ENCODE measurements at regions not wholly inside any gene's neighbourhood (a gene's known extent, or its start where the extent isn't known, plus 50 kb on each side); places are given as distances from the start of the nearest gene placed in this dataset.
A peak's percentile ranks its signal among the peaks of the same experiment; 100 is the strongest.

- Mint-ChIP-seq H3K9me3 (peaks cover 0 to 4% (median 0%) of the 10 kb centered on the region in 3 donors), H3K27ac (no peak overlapping the region), H3K36me3 (no peaks in the 10 kb centered on the region), H3K4me3 (no peak overlapping the region), H3K27me3 (no peaks in the 10 kb centered on the region), H3K4me1 (no peaks in the 10 kb centered on the region)
These were observed 98.6 kb upstream of the PCSK2 start for GRCh38 chr20:17128206-17128605.

- Mint-ChIP-seq H3K27me3 (no peaks in the 10 kb centered on the region), H3K9me3 (peaks cover 0 to 4% (median 0%) of the 10 kb centered on the region in 3 donors), H3K4me1 (no peaks in the 10 kb centered on the region), H3K36me3 (no peaks in the 10 kb centered on the region), H3K4me3 (peak overlapping the region in 1 of 4 donors; percentile 13), H3K27ac (no peak overlapping the region)
These were observed 97.8 kb upstream of the PCSK2 start for GRCh38 chr20:17129089-17129488.

GRCh38 chr20:17137692-17138091, 89.1 kb upstream of the PCSK2 start:
- Mint-ChIP-seq H3K4me3 (no peak overlapping the region), H3K27me3 (no peaks in the 10 kb centered on the region), H3K9me3 (peaks cover 0 to 4% (median 2%) of the 10 kb centered on the region in 3 donors), H3K36me3 (no peaks in the 10 kb centered on the region), H3K4me1 (no peaks in the 10 kb centered on the region), H3K27ac (no peak overlapping the region)

GRCh38 chr20:17138237-17138636, 88.6 kb upstream of the PCSK2 start:
- no peak overlapping the region for H3K27ac Mint-ChIP-seq
- peaks cover 0 to 4% (median 2%) of the 10 kb centered on the region in 3 donors for H3K9me3 Mint-ChIP-seq
- H3K36me3 Mint-ChIP-seq, result no peaks in the 10 kb centered on the region
- H3K27me3 Mint-ChIP-seq, result no peaks in the 10 kb centered on the region
- no peaks in the 10 kb centered on the region for H3K4me1 Mint-ChIP-seq
- no peak overlapping the region for H3K4me3 Mint-ChIP-seq

GRCh38 chr20:17140894-17141293, 85.9 kb upstream of the PCSK2 start:
- no peak overlapping the region for H3K27ac Mint-ChIP-seq
- no peaks in the 10 kb centered on the region for H3K4me1 Mint-ChIP-seq
- no peak overlapping the region for H3K4me3 Mint-ChIP-seq
- H3K27me3 Mint-ChIP-seq, result no peaks in the 10 kb centered on the region
- H3K36me3 Mint-ChIP-seq, result no peaks in the 10 kb centered on the region
- H3K9me3 Mint-ChIP-seq, result peaks cover 0 to 4% (median 2%) of the 10 kb centered on the region in 3 donors

- Mint-ChIP-seq H3K27ac (no peak overlapping the region), H3K36me3 (no peaks in the 10 kb centered on the region), H3K9me3 (peaks cover 0 to 4% (median 2%) of the 10 kb centered on the region in 3 donors), H3K4me3 (no peak overlapping the region), H3K4me1 (no peaks in the 10 kb centered on the region), H3K27me3 (no peaks in the 10 kb centered on the region)
These were observed 85.3 kb upstream of the PCSK2 start for GRCh38 chr20:17141568-17141967.

- H3K36me3 Mint-ChIP-seq, result no peaks in the 10 kb centered on the region
- H3K4me1 Mint-ChIP-seq, result no peaks in the 10 kb centered on the region
- no peaks in the 10 kb centered on the region for H3K27me3 Mint-ChIP-seq
- H3K4me3 Mint-ChIP-seq, result no peak overlapping the region
- no peaks in the 10 kb centered on the region for H3K9me3 Mint-ChIP-seq
- no peak overlapping the region for H3K27ac Mint-ChIP-seq
These were observed 84.2 kb upstream of the PCSK2 start for GRCh38 chr20:17142666-17143065.

GRCh38 chr20:17150858-17151257, 76.0 kb upstream of the PCSK2 start:
- H3K9me3 Mint-ChIP-seq, result peaks cover 0 to 4% (median 3%) of the 10 kb centered on the region in 3 donors
- no peak overlapping the region for H3K4me3 Mint-ChIP-seq
- no peaks in the 10 kb centered on the region for H3K4me1 Mint-ChIP-seq
- no peaks in the 10 kb centered on the region for H3K27me3 Mint-ChIP-seq
- no peak overlapping the region for H3K27ac Mint-ChIP-seq
- no peaks in the 10 kb centered on the region for H3K36me3 Mint-ChIP-seq

- no peak overlapping the region for H3K27ac Mint-ChIP-seq
- H3K4me3 Mint-ChIP-seq, result no peak overlapping the region
- peaks cover 3 to 5% (median 3%) of the 10 kb centered on the region in 3 donors for H3K9me3 Mint-ChIP-seq
- no peaks in the 10 kb centered on the region for H3K27me3 Mint-ChIP-seq
- no peaks in the 10 kb centered on the region for H3K4me1 Mint-ChIP-seq
- H3K36me3 Mint-ChIP-seq, result no peaks in the 10 kb centered on the region
These were observed 71.4 kb upstream of the PCSK2 start for GRCh38 chr20:17155401-17155800.

- Mint-ChIP-seq H3K27me3 (no peaks in the 10 kb centered on the region), H3K9me3 (peaks cover 0 to 5% (median 3%) of the 10 kb centered on the region in 3 donors), H3K27ac (no peak overlapping the region), H3K4me3 (no peak overlapping the region), H3K36me3 (no peaks in the 10 kb centered on the region), H3K4me1 (no peaks in the 10 kb centered on the region)
These were observed 68.1 kb upstream of the PCSK2 start for GRCh38 chr20:17158701-17159100.

GRCh38 chr20:17161673-17162481, 65.0 kb upstream of the PCSK2 start:
- Mint-ChIP-seq H3K4me3 (no peak overlapping the region), H3K27me3 (no peaks in the 10 kb centered on the region), H3K36me3 (no peaks in the 10 kb centered on the region), H3K9me3 (peaks cover 0 to 3% (median 1%) of the 10 kb centered on the region in 3 donors), H3K4me1 (no peaks in the 10 kb centered on the region), H3K27ac (no peak overlapping the region)

GRCh38 chr20:17168026-17168612, 58.7 kb upstream of the PCSK2 start:
- Mint-ChIP-seq H3K9me3 (peaks cover 0 to 10% (median 0%) of the 10 kb centered on the region in 3 donors), H3K36me3 (no peaks in the 10 kb centered on the region), H3K27me3 (no peaks in the 10 kb centered on the region), H3K4me1 (no peaks in the 10 kb centered on the region), H3K4me3 (no peak overlapping the region), H3K27ac (no peak overlapping the region)

- no peak overlapping the region for H3K4me3 Mint-ChIP-seq
- H3K9me3 Mint-ChIP-seq, result peaks cover 0 to 12% (median 0%) of the 10 kb centered on the region in 3 donors
- H3K27ac Mint-ChIP-seq, result no peak overlapping the region
- no peaks in the 10 kb centered on the region for H3K4me1 Mint-ChIP-seq
- H3K27me3 Mint-ChIP-seq, result no peaks in the 10 kb centered on the region
- H3K36me3 Mint-ChIP-seq, result no peaks in the 10 kb centered on the region
These were observed 57.2 kb upstream of the PCSK2 start for GRCh38 chr20:17169585-17170136.

GRCh38 chr20:17171746-17172280, 55.0 kb upstream of the PCSK2 start:
- no peak overlapping the region for H3K4me3 Mint-ChIP-seq
- no peaks in the 10 kb centered on the region for H3K36me3 Mint-ChIP-seq
- H3K27ac Mint-ChIP-seq, result no peak overlapping the region
- H3K4me1 Mint-ChIP-seq, result no peaks in the 10 kb centered on the region
- no peaks in the 10 kb centered on the region for H3K27me3 Mint-ChIP-seq
- peaks cover 0 to 12% (median 0%) of the 10 kb centered on the region in 3 donors for H3K9me3 Mint-ChIP-seq

- no peaks in the 10 kb centered on the region for H3K4me1 Mint-ChIP-seq
- H3K9me3 Mint-ChIP-seq, result peaks cover 0 to 9% (median 0%) of the 10 kb centered on the region in 3 donors
- no peak overlapping the region for H3K4me3 Mint-ChIP-seq
- H3K27ac Mint-ChIP-seq, result no peak overlapping the region
- no peaks in the 10 kb centered on the region for H3K27me3 Mint-ChIP-seq
- no peaks in the 10 kb centered on the region for H3K36me3 Mint-ChIP-seq
These were observed 53.9 kb upstream of the PCSK2 start for GRCh38 chr20:17172836-17173516.

Measured in IgD-negative memory B cell (primary cell).